HEK293T (cell line): ENCODE measurements at regions not wholly inside any gene's neighbourhood (a gene's known extent, or its start where the extent isn't known, plus 50 kb on each side); places are given as distances from the start of the nearest gene placed in this dataset.

Experiments
- BHLHE40 ChIP-seq: fragments of 450-650 bp; IDR thresholded peaks from 2 replicates; pipeline ENCODE4 v1.6.1; 2016; ENCODE audit warnings: mild to moderate bottlenecking, moderate library complexity, borderline replicate concordance
- ELF4 ChIP-seq: fragments of 450-650 bp; IDR thresholded peaks from 2 replicates; pipeline ENCODE4 v1.6.1; 2017; ENCODE audit warnings: antibody characterized with exemption
- FOXM1 ChIP-seq: fragments of 450-650 bp; IDR thresholded peaks from 2 replicates; pipeline ENCODE4 v1.6.1; 2017; ENCODE audit warnings: mild to moderate bottlenecking, borderline replicate concordance
- HDGF ChIP-seq: fragments of 450-650 bp; IDR thresholded peaks from 2 replicates; pipeline ENCODE4 v1.6.1; 2017; ENCODE audit warnings: antibody characterized with exemption, borderline replicate concordance
- L3MBTL2 ChIP-seq: fragments of 450-650 bp; conservative IDR thresholded peaks from 2 replicates; pipeline ENCODE4 v1.6.1; 2016; ENCODE audit warnings: mild to moderate bottlenecking
- NFRKB ChIP-seq: fragments of 450-650 bp; IDR thresholded peaks from 2 replicates; pipeline ENCODE4 v1.6.1; 2016; ENCODE audit warnings: mild to moderate bottlenecking, moderate library complexity
- SUZ12 ChIP-seq: fragments of 450-650 bp; IDR thresholded peaks from 2 replicates; pipeline ENCODE4 v1.6.1; 2016; ENCODE audit warnings: mild to moderate bottlenecking
- TARDBP ChIP-seq: fragments of 450-650 bp; IDR thresholded peaks from 2 replicates; pipeline ENCODE4 v1.6.1; 2016
- ZNF384 ChIP-seq: fragments of 450-650 bp; IDR thresholded peaks from 2 replicates; pipeline ENCODE4 v1.6.1; 2016

DNA sequence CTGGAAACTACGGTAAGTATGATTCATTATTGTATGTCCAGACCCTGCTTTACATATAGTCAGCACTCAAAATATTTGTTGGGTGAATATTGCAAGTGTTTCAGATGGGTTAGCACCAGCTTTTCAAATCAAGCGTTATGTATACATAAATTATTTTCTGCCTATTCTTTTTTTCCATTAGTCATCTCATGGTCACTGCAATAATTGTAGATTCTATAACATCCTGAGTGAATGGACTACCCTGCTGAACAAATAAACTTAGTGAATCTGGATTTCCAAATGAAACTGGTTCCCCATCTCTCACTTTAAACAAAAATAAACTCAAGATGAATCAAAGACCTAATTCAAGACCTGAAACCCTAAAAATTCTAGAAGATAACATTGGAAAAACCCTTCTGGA, 152.3 kb downstream of the DIO2 start:
- TF ChIP-seq TARDBP (no peak), NFRKB (no peak), FOXM1 (no peak), L3MBTL2 (no peak), HDGF (no peak), ZNF384 (no peak), ELF4 (no peak), BHLHE40 (no peak), SUZ12 (no peak)
